Heart right ventricle (tissue), 16 donors: ENCODE measurements at regions not wholly inside any gene's neighbourhood (a gene's known extent, or its start where the extent isn't known, plus 50 kb on each side); places are given as distances from the start of the nearest gene placed in this dataset.
"Not testable (repeated sequence)": the region's sequence is repeated elsewhere in the genome, so short reads cannot be mapped to it uniquely, and the experiment has no call there.

ENCODE experiments used
- ATAC-seq, 8 donors: fragments of 200-7000 bp; cut with Tn5 transposase; one replicate each; pipeline ENCODE4 v1.9.1; 2020; ENCODE audit warnings: mild to moderate bottlenecking in 8 of 8, moderate library complexity in 8 of 8, moderate number of reproducible peaks in 1 of 8
- DNase-seq, 2 donors: peaks; one replicate each; pipeline ENCODE4 v3.0.0-alpha.2; 2020
- H3K27ac ChIP-seq, 10 donors: fragments of 200-600 bp; sonication (generic) in 2 of 10; one replicate each; pipeline versions ENCODE4 v1.5.0 to v1.8.0; 2020 to 2022; ENCODE audit warnings: mild to moderate bottlenecking in 3 of 10
- H3K27me3 ChIP-seq, 7 donors: fragments of 200-600 bp; one replicate each; pipeline ENCODE4 v1.8.0; 2021 to 2022; ENCODE audit warnings: mild to moderate bottlenecking in 2 of 7
- H3K36me3 ChIP-seq, 9 donors: fragments of 200-600 bp; sonication (generic) in 1 of 9; one replicate each; pipeline versions ENCODE4 v1.5.0 to v1.8.0; 2020 to 2022; ENCODE audit warnings: mild to moderate bottlenecking in 2 of 9
- H3K4me1 ChIP-seq, 9 donors: fragments of 200-600 bp; sonication (generic) in 1 of 9; one replicate each; pipeline versions ENCODE4 v1.5.0 to v1.8.0; 2020 to 2022; ENCODE audit warnings: mild to moderate bottlenecking in 4 of 9
- H3K4me3 ChIP-seq, 10 donors: fragments of 200-600 bp; sonication (generic) in 2 of 10; one replicate each; pipeline versions ENCODE4 v1.5.0 to v1.8.0; 2020 to 2022; ENCODE audit warnings: mild to moderate bottlenecking in 7 of 10, moderate library complexity in 2 of 10
- H3K9me3 ChIP-seq, 11 donors: fragments of 200-600 bp in 10 of 11; sonication (generic) in 2 of 11; one replicate each; pipeline versions ENCODE4 v1.5.0 to v1.8.0; 2013 to 2022; ENCODE audit warnings: mild to moderate bottlenecking in 2 of 11, control low read depth in 1 of 11, moderate library complexity in 1 of 11
- WGBS, 2 donors: extraction: QIAGEN DNeasy Blood & Tissue Kit; methylation state at CpG; one replicate each; pipeline ENCODE4 v1.1.7; 2013; ENCODE audit warnings: inconsistent platforms in 1 of 2; 5-methylcytosine and 5-hydroxymethylcytosine counted together
- intact Hi-C, 10 donors: fragments of 100-400 bp; cut with DNase I; formaldehyde crosslinking; loops; one replicate each; pipeline versions ENCODE4 v1.11.1 to v1.14.2; 2022
- TF ChIP-seq, protein P1 (sequence below), 9 donors: fragments of 200-600 bp; sonication (generic) in 2 of 9; IDR thresholded peaks; one replicate each; pipeline versions ENCODE4 v1.5.0 to v1.8.0; 2021 to 2022; ENCODE audit warnings: antibody characterized with exemption in 9 of 9, mild to moderate bottlenecking in 5 of 9, moderate library complexity in 1 of 9
- donor health status: Arrhythmogenic right ventricular cardiomyopathy.
- donor health status: ischemic (EF 13 %, LVEDD 7.1; RV severe dilation, severe dysfunction).
- donor health status: healthy with polysubstance abuse.
- donor health status: DM: no; HTN: yes; CAD: no.
- donor health status: DM: no; HTN: no; CAD: no.
- donor health status: ischemic (EF 25% LVEDD 6.9; RV normal size, moderate dysfunction).
- donor health status: ischemic (EF 25% LVEDD 5.7; RV mildly dilated, moderate dysfunction).
- donor health status: healthy.
- donor health status: DM: yes; HTN: yes; CAD: no.
- donor health status: Ischemic cardiomyopathy.
- donor health status: ischemic (EF 35%, LVEDD 5.7; RV mildly dilated, moderate dysfunction).
- donor health status: nonischemic (EF 11% LVEDD 7.7; RV severe dilation, severe dysfunction).
- donor health status: DM: yes; HTN: yes; CAD: no.
- donor health status: PGD.
- donor health status: ischemic (EF 29% LVEDD 5.4; RV normal size, mild dysfunction).
- donor health status: nonischemic (EF 23%, LVEDD 6.1; RV moderate dilation, normal function).

- no peaks in the 10 kb centered on the region for H3K4me1 ChIP-seq
- H3K9me3 ChIP-seq = no peaks in the 10 kb centered on the region
- no peaks in the 10 kb centered on the region for H3K27me3 ChIP-seq
- no peak for DNase-seq
- intact Hi-C loops = no loop called here
- H3K27ac ChIP-seq = no peak overlapping the region
- H3K4me3 ChIP-seq = no peak overlapping the region
- TF ChIP-seq, protein P1, sequence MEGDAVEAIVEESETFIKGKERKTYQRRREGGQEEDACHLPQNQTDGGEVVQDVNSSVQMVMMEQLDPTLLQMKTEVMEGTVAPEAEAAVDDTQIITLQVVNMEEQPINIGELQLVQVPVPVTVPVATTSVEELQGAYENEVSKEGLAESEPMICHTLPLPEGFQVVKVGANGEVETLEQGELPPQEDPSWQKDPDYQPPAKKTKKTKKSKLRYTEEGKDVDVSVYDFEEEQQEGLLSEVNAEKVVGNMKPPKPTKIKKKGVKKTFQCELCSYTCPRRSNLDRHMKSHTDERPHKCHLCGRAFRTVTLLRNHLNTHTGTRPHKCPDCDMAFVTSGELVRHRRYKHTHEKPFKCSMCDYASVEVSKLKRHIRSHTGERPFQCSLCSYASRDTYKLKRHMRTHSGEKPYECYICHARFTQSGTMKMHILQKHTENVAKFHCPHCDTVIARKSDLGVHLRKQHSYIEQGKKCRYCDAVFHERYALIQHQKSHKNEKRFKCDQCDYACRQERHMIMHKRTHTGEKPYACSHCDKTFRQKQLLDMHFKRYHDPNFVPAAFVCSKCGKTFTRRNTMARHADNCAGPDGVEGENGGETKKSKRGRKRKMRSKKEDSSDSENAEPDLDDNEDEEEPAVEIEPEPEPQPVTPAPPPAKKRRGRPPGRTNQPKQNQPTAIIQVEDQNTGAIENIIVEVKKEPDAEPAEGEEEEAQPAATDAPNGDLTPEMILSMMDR (IDR thresholded peaks at IDR 0.05) = no peak
- ATAC-seq = no peak
- no peaks in the 10 kb centered on the region for H3K36me3 ChIP-seq
- 39 to 52% methylated on average over 6 of the region's 6 CpGs for WGBS, 2 donors
These were observed 134.7 kb downstream of the F11 start for GRCh38 chr4:186400676-186401075.

DNA sequence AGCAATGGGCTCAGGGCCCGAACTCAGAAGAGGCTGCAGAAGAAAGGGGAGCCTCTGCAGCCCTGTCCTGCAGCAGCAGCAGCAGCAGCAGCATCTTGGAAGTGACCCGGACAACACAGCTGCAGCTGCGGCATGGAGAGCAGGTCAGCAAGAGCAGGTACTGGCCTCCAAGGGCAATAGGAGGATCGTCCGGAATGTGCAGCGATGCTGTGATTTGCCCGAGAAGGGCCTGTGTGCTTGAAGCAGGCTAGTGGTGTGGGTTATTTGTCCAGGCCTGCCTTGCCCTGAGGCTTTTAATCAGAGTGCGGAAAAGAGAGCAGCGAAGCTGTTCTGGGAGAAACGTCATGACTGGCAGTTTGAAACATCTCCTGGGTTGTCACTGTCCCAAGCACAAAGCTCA is 126.0 kb downstream of the F11 start:
- Histone ChIP-seq H3K4me1 (no peaks in the 10 kb centered on the region), H3K27me3 (no peaks in the 10 kb centered on the region), H3K36me3 (no peaks in the 10 kb centered on the region), H3K27ac (no peak overlapping the region), H3K4me3 (no peak overlapping the region), H3K9me3 (peaks cover 0 to 6% (median 0%) of the 10 kb centered on the region in 11 donors)
- DNase-seq = no peak
- WGBS, 2 donors = 84 to 88% methylated on average over 10 of the region's 10 CpGs
- intact Hi-C loops = no loop called here
- ATAC-seq = no peak
- TF ChIP-seq, protein P1 (IDR thresholded peaks at IDR 0.05) = no peak

DNA sequence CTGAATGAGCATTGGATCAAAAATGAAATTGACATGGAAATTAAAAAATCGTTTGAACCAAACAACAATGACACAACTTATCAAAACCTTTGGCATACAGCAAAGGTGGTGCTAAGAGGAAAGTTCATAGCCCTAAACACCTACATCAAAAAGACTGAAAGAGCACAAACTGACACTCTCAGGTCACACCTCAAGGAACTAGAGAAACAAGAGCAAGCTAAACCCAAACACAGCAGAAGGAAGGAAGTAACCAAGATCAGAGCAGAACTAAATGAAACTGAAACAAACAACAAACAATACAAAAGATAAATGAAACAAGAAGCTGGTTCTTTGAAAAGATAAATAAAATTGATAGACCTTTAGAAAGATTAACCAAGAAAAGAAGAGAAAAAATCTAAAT is 118.3 kb downstream of the F11 start:
- intact Hi-C loops, H3K4me1 ChIP-seq, H3K36me3 ChIP-seq, DNase-seq, H3K27ac ChIP-seq, H3K4me3 ChIP-seq, H3K27me3 ChIP-seq, ATAC-seq: not testable (repeated sequence)
- peaks cover 0 to 21% (median 0%) of the 10 kb centered on the region in 11 donors for H3K9me3 ChIP-seq
- WGBS, 2 donors = 43 to 45% methylated on average over 1 of the region's 1 CpG

DNA sequence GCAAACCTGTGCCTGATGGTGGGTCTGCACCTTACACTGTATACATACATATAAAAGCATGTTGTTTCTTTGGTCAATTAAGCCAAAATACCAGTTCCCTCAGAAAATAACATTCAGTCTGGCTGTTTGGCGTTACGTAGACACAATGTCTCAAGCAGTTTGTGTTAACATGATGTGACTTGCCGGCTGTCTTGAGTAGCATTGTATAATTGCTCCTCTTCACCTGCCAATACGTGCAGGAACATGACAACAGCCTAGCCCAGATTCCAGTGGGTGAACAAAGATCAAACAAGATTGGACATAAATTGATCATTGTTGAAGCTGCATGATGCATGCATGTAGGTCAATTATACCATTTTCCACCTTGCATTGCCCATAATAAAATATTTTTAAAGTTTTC is 102.3 kb downstream of the F11 start:
- no peaks in the 10 kb centered on the region for H3K4me1 ChIP-seq
- intact Hi-C loops = no loop called here
- peaks cover 0 to 26% (median 16%) of the 10 kb centered on the region in 11 donors for H3K9me3 ChIP-seq
- no peaks in the 10 kb centered on the region for H3K27me3 ChIP-seq
- no peaks in the 10 kb centered on the region for H3K36me3 ChIP-seq
- TF ChIP-seq, protein P1 (IDR thresholded peaks at IDR 0.05) = no peak
- H3K4me3 ChIP-seq = no peak overlapping the region
- DNase-seq (no peak), ATAC-seq (no peak)
- no peak overlapping the region for H3K27ac ChIP-seq
- 72 to 86% methylated on average over 4 of the region's 4 CpGs for WGBS, 2 donors

GRCh38 chr4:186366326-186366725 is 100.3 kb downstream of the F11 start:
- Histone ChIP-seq H3K4me1 (no peaks in the 10 kb centered on the region), H3K27me3 (no peaks in the 10 kb centered on the region), H3K27ac (no peak overlapping the region), H3K36me3 (no peaks in the 10 kb centered on the region), H3K4me3 (no peak overlapping the region), H3K9me3 (peaks cover 0 to 42% (median 23%) of the 10 kb centered on the region in 11 donors)
- WGBS, 2 donors = 86 to 94% methylated on average over 5 of the region's 5 CpGs
- intact Hi-C loops = no loop called here
- TF ChIP-seq, protein P1 (IDR thresholded peaks at IDR 0.05) = no peak
- ATAC-seq (no peak), DNase-seq (no peak)

GRCh38 chr4:186363038-186363437 is 97.0 kb downstream of the F11 start:
- H3K27me3 ChIP-seq, ATAC-seq, H3K4me3 ChIP-seq, H3K36me3 ChIP-seq, H3K27ac ChIP-seq, intact Hi-C loops, DNase-seq, H3K4me1 ChIP-seq: not testable (repeated sequence)
- peaks cover 0 to 52% (median 23%) of the 10 kb centered on the region in 11 donors for H3K9me3 ChIP-seq
- 85 to 89% methylated on average over 6 of the region's 6 CpGs for WGBS, 2 donors
